ENCODE measurements at regions not wholly inside any gene's neighbourhood (a gene's known extent, or its start where the extent isn't known, plus 50 kb on each side); places are given as distances from the start of the nearest gene placed in this dataset.
"Not testable (repeated sequence)": the region's sequence is repeated elsewhere in the genome, so short reads cannot be mapped to it uniquely, and the experiment has no call there.

- DNase-seq: no peak
Measured at GRCh38 chr10:89952751-89953150, 251.4 kb downstream of the KIF20B start.

DNA sequence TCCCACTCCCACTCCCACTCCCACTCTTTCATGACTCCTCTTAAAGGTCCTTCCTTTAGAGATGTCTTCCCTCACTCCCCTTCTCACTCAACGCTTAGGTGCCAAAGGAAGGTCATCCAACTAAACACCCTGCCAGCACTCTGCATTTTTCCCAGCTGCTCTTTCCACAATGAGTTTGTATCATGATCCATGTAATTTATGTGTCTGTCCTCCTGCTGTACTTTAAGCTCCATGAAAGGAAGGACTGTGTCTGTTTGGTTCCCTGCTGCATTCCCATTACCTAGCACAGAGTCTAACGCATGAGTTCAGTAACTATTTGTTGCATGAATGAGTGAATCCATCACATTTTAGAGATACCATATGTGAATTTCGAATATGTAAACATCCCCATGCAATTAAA, 252.7 kb downstream of the KIF20B start:
- no peak for DNase-seq

DNA sequence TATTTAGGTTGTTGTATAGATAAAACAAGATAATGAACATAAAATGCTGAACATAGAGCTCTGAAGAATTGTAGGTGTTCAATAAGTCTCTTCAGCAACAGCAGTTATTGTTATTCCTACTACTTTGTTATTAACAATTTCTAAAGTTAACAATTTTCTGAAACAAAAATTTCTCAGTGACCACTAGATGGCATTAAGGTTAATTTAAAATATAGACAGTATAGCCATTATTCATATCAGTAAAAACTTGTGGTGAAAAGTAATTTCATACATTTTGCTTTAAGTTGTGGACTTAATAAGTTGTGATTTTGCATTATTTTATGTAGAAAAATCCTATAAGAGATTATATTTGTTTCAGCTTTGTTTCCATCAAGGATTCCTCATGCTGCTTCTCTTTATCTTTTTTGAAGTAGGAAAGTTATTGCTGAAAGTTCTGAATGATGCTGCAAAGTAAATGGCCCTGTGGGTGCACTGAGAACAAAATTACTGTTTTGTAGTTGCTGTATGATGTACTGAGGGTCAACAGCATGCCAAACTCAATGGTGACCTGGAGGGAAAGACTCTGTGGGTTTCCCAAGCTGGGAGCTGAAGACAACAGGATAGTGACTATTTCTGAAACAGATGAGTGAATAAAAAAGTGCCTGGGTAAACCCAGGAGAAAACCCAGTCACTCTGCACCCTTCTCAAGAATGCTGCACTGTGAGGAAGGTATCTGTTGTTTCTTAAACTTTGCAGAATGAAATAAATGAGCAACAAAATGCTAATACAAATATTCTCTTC, 253.6 kb downstream of the KIF20B start:
- DNase-seq: no peak

GRCh38 chr10:89959433-89960110, 258.2 kb downstream of the KIF20B start:
- DNase-seq: no peak

DNA sequence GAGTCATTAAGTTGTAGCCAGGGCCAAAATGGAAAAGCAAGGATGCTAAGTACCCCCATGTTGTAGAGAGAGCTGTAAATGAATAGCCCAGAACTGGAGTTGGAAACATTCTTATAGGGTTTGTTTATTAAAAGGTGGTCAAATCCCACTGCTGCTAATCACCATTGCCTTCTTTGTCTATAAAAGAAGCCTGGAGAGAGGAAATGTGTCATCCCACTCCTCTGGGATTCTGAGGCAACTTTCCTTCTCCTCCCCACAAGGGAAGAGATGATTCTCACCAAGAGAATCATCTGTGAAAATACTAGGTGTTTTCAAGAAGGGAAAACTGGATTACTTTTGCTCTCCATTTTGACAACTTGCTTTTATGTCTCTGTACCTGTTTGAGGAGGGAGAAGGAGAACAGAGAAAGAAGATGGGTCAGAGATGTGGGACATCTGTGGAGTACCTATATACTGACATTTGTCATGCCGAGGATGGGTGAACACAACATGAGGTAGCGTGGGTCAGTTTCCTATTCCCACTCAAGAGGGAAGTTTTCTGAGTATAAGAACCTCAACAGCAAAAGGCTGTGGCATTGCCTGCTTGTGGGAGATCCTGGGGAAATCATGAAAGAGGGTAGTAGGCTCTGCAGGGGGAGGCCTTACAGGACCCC, 262.2 kb downstream of the KIF20B start:
- no peak for DNase-seq

DNA sequence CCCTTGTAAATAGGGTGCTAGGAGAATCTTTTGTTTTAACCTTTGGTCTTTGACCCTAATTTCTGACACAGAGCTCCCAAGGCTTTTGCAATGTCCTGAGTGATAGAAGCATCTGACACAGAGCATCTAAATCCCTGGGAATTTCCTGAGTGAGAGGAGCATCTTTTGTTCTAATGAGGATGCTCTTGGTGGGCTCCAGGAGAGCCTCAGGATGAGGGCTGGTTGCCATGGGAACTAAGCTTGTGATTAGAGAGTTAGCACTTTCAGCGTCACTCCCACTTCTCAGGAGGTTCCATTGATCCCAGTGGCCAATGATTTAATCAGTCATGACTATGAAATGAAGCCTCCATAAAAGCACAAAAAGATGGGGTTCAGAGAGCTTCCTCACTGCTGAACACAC, 264.8 kb downstream of the KIF20B start:
- no peak for DNase-seq

DNA sequence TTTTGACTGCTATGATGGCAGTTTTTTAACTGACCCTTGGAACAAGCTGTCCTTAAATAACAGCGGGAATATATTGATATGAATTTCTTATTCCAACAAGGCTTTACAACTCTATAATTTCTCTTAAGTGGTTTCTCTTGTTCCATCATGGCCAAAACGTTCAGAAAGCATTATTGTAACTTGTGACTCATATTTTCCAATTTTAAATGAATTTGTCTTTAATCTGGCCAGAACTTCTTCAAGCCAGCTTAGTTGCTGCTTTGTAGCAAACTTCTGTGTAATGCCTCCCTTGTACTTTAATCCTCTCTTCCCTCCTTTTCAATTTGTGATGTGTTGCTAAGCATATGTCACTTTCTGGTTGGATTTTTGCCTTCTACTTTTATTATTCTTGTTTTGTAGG, 271.9 kb downstream of the KIF20B start:
- no peak for DNase-seq

DNA sequence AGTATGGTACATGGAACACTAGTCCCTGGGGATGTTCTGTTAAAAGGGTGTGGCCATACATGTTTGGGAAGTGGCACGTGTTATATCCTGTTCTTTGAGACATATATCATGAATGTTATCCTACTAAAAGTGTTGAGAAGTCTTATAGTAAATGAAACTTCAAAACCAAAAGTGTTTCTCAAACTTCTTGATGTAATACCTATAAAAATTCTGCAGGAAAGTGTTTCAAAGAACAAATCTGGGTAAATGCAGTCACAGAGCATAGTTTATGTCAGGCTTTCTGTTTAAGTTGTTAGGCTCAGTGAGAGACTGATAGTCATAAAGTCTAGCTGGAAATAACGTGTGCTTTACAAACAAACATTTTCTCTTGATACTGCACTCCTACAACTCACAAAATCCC, 273.7 kb downstream of the KIF20B start:
- no peak for DNase-seq

- no peak for DNase-seq
Measured at GRCh38 chr10:89975771-89976170, 274.4 kb downstream of the KIF20B start.

- DNase-seq: no peak
Measured at GRCh38 chr10:89978081-89978480, 276.7 kb downstream of the KIF20B start.

GRCh38 chr10:89979726-89980125, 278.3 kb downstream of the KIF20B start:
- DNase-seq: no peak

DNA sequence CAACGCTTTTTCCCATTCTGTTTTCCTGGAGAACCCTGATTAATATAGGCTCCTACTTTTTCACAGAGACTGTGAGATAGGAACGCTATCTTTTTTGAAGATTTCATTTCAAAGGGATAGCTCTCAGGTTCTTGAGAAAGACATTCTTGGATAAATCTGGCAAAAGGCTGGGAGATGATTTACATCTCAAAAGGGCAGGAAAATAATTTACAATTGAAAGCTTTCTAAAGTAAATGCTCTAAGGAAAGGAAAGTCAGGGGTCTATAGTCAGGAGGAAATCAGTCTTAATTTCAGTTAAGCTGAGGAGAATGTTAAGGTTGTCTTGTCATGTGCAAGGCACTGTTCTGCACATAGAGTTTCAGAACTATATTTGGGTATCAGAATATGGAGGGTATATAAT, 278.8 kb downstream of the KIF20B start:
- DNase-seq: no peak

DNA sequence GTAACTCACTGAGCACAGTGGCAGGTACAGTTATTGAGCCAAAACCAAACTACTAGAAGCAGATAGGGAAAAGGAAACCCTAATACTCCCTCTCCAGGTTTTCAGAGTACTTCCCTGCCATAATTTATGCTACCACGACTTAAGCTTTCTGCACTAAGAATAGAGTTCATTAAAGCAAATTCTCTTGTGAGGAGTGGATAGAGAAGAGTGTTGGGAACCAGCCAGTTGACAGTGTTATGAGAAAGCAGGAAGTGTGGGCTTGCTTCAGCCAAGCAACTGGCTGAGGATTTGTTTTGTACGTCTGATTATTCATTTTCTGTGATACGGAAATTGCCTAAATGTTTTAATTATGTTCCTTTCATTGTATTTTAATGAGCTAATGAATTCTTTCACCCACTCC, 280.5 kb downstream of the KIF20B start:
- no peak for DNase-seq

GRCh38 chr10:89985446-89985845, 284.1 kb downstream of the KIF20B start:
- no peak for DNase-seq

GRCh38 chr10:89988361-89988760, 287.0 kb downstream of the KIF20B start:
- not testable (repeated sequence) for DNase-seq

DNA sequence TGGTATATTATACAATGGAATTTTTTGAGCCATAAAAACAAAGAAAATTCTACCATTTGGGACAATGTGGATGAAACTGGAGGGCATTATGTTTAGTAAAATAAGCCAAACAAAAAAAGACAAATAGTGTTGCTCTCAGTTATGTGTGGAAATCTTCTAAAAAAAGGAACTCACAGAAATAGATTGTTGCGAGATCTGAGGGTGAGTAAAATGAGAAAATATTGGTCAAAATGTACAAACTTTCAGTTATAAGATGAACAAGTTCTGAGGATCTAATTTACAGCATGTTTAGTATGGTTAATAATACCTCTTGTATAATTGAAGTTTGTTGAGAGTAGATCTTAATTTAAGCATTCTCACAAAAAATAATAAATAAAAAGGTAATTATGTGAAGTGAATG, 291.2 kb downstream of the KIF20B start:
- no peak for DNase-seq

DNA sequence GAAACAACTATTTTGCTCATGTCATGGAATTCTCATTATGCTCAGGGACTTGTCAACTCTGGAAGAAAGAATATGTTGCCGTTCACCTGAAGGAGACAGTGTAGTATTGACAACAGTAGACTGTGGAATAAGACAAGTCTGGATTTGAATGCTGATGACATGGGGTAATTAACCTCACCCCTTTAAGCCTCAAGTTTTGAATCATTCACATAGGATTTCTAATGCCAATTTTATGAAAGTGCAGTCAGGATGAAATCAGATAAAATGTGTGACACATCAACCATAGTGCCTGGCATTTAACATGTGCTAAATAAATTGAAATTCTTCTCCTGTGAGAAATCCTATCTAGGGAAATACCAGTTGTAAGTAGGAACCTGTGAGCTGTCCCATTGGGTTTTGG, 305.8 kb downstream of the KIF20B start:
- no peak for DNase-seq

- not testable (repeated sequence) for DNase-seq
Measured at GRCh38 chr10:90011281-90011680, 309.9 kb downstream of the KIF20B start.

- DNase-seq: no peak
Measured at GRCh38 chr10:90018819-90019218, 317.4 kb downstream of the KIF20B start.

GRCh38 chr10:90020506-90020905, 319.1 kb downstream of the KIF20B start:
- no peak for DNase-seq

DNA sequence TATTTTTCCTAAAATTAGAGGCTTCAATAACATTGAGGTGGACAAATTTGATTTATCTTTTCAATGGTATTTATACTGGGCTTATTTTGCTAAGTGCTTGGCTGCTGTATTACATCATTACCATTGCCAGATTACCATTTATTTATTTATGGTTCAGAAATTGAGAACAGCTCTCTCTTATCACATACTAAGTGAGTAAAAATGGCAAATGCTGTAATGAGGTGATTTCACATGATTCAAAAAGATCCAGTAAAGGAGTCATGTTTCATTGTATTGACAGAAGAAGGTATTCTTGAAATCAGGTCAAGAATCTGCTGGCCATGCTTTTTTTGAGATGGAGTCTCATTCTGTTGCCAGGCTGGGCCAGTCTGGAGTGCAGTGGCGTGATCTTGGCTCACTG, 322.6 kb downstream of the KIF20B start:
- no peak for DNase-seq

GRCh38 chr10:90028312-90028711, 326.9 kb downstream of the KIF20B start:
- DNase-seq: no peak

DNA sequence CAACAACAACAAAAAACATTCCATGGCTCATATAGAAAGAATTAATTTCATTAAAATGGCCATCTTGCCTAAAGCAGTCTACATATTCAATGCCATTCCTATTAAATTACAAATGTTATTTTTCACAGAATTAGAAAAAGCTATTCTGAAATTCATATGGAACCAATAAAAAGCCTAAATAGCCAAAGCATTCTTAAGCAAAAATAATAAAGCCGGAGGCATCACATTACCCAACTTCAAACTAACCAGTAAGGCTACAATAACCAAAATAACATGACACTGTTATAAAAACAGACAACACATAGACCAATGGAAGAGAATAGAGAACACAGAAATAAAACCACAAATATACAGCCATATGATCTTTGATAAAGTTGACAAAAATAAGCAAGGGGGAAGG, 330.4 kb downstream of the KIF20B start:
- DNase-seq: no peak

DNA sequence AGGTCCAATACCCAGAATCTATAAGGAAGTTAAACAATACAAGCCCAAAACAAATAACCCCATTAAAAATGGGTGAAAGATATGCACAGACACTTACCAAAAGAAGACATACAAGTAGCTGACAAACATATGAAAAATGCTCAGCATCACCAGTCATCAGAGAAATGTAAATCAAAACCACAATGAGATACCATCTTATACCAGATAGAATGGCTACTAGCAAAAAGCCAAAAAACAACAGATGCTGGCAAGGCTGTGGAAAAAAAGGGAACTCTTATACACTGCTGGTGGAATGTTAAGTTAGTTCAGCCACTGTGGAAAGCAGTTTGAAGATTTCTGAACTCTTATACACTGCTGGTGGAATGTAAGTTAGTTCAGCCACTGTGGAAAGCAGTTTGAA, 331.1 kb downstream of the KIF20B start:
- no peak for DNase-seq
